HCT116 (cell line): ENCODE measurements at regions not wholly inside any gene's neighbourhood (a gene's known extent, or its start where the extent isn't known, plus 50 kb on each side); places are given as distances from the start of the nearest gene placed in this dataset.

Source experiments
- ATAC-seq: fragments of 200-7000 bp; cut with Tn5 transposase; 2 replicates; pipeline ENCODE4 v1.9.1; 2020; ENCODE audit warnings: mild to moderate bottlenecking, moderate library complexity
- BruUV-seq: library from RNA; stranded (reverse); fragments of 400-500 nt; replicated peaks from 2 replicates; lab custom pipeline; 2021; lab: Mats Ljungman, UMichigan
- CTCF ChIA-PET: fragments of 300-600 bp; sonication (Branson Sonifier 250); formaldehyde crosslinking; loops from one replicate; lab custom pipeline; 2021; ENCODE audit warnings: antibody characterized with exemption; lab: Charles Lee
- POLR2A ChIA-PET: fragments of 300-600, 350-600 bp; sonication (Branson Sonifier 250); formaldehyde crosslinking; loops from one replicate; lab custom pipeline; 2021; ENCODE audit warnings: antibody characterized with exemption; lab: Charles Lee
- RAD21 ChIA-PET, 2 experiments: fragments of 300-600 bp; sonication (Branson Sonifier 250); formaldehyde crosslinking; loops; one replicate each; lab custom pipeline; 2023; ENCODE audit warnings: low total read pairs in 2 of 2; ENCODE audit not compliant: uncharacterized antibody in 2 of 2, unreplicated experiment in 2 of 2, low non-redundant PET in 1 of 2; lab: Charles Lee
- DNase-seq: peaks from one replicate; pipeline ENCODE4 v3.0.0-alpha.2; 2010; ENCODE audit warnings: low read depth, low spot score
- H2AFZ ChIP-seq: fragments of 200-600 bp; shearing (Covaris generic), sonication (generic); 2 replicates; pipeline ENCODE4 v1.6.1; 2017; ENCODE audit warnings: low read depth, mixed run types, mixed read lengths, antibody characterized with exemption, low read length; ENCODE audit not compliant: poor library complexity, severe bottlenecking
- H3K27ac ChIP-seq: 2 replicates; pipeline ENCODE4 v1.5.1; 2012; ENCODE audit warnings: low read depth, low read length
- H3K27me3 ChIP-seq: fragments of 200-600 bp; sonication (generic); 2 replicates; pipeline ENCODE4 v1.6.1; 2016; ENCODE audit warnings: mixed run types, low read length, mixed read lengths; ENCODE audit not compliant: insufficient read depth
- H3K36me3 ChIP-seq, 2 experiments: fragments of 200-500 bp in 1 of 2; fragments of 200-600 bp in 1 of 2; sonication (Bioruptor generic) in 1 of 2; sonication (generic) in 1 of 2; 2 replicates each; pipeline versions ENCODE4 v1.5.1 to v1.6.1; 2014 to 2016; ENCODE audit warnings: low read length in 2 of 2, inconsistent platforms in 1 of 2, mixed read lengths in 1 of 2, mixed run types in 1 of 2; ENCODE audit not compliant: insufficient read depth in 2 of 2, control insufficient read depth in 1 of 2
- H3K4me1 ChIP-seq, 2 experiments: fragments of 200-600 bp in 1 of 2; sonication (generic) in 1 of 2; 2 replicates each; pipeline versions ENCODE4 v1.5.1 to v1.6.1; 2012 to 2017; ENCODE audit warnings: low read length in 2 of 2, inconsistent platforms in 1 of 2, mild to moderate bottlenecking in 1 of 2, mixed read lengths in 1 of 2, mixed run types in 1 of 2, moderate library complexity in 1 of 2; ENCODE audit not compliant: insufficient read depth in 2 of 2, control insufficient read depth in 1 of 2
- H3K4me2 ChIP-seq: fragments of 200-600 bp; sonication (generic); 2 replicates; pipeline ENCODE4 v1.6.1; 2017; ENCODE audit warnings: mixed run types, low read length, mixed read lengths
- H3K4me3 ChIP-seq, 2 experiments: fragments of 200-600 bp in 1 of 2; sonication (generic) in 1 of 2; replicated peaks in 1 of 2; 2 replicates each; pipeline ENCODE4 v1.5.1; 2011 to 2016; ENCODE audit warnings: low read length in 2 of 2, control low read depth in 1 of 2, low read depth in 1 of 2, mild to moderate bottlenecking in 1 of 2, mixed read lengths in 1 of 2, mixed run types in 1 of 2
- H3K79me2 ChIP-seq: fragments of 200-600 bp; sonication (generic); 2 replicates; pipeline ENCODE4 v1.6.1; 2017; ENCODE audit warnings: mild to moderate bottlenecking, mixed run types, low read length, moderate library complexity, mixed read lengths; ENCODE audit not compliant: insufficient read depth
- H3K9ac ChIP-seq: fragments of 200-600 bp; sonication (generic); 2 replicates; pipeline ENCODE4 v1.6.1; 2016; ENCODE audit warnings: low read length, mixed read lengths
- H3K9me2 ChIP-seq: fragments of 200-600 bp; sonication (generic), shearing (Covaris generic); 2 replicates; pipeline ENCODE4 v1.6.1; 2017; ENCODE audit warnings: mixed run types, mild to moderate bottlenecking, moderate library complexity; ENCODE audit not compliant: insufficient read depth
- H3K9me3 ChIP-seq, 2 experiments: fragments of 200-500 bp in 1 of 2; fragments of 200-600 bp in 1 of 2; sonication (Bioruptor generic) in 1 of 2; sonication (generic) in 1 of 2; 2 replicates each; pipeline ENCODE4 v1.6.1; 2014 to 2017; ENCODE audit warnings: low read length in 2 of 2, mixed read lengths in 2 of 2, inconsistent platforms in 1 of 2, low read depth in 1 of 2, mild to moderate bottlenecking in 1 of 2, mixed run types in 1 of 2, moderate library complexity in 1 of 2; ENCODE audit not compliant: control insufficient read depth in 1 of 2, insufficient read depth in 1 of 2
- H4K20me1 ChIP-seq: fragments of 200-600 bp; sonication (generic), shearing (Covaris generic); 2 replicates; pipeline ENCODE4 v1.6.1; 2017; ENCODE audit warnings: mixed run types, mild to moderate bottlenecking, moderate library complexity; ENCODE audit not compliant: insufficient read depth
- CBX3 ChIP-seq: IDR thresholded peaks from 2 replicates; pipeline ENCODE4 v1.6.1; 2012; ENCODE audit warnings: low read depth
- EGR1 ChIP-seq: IDR thresholded peaks from 2 replicates; pipeline ENCODE4 v1.6.1; 2012; ENCODE audit warnings: low read depth
- ELF1 ChIP-seq: IDR thresholded peaks from 2 replicates; pipeline ENCODE4 v1.6.1; 2012; ENCODE audit warnings: low read depth, borderline replicate concordance
- EZH2 ChIP-seq: fragments of 200-600 bp; sonication (generic); IDR thresholded peaks from 2 replicates; pipeline ENCODE4 v1.6.1; 2017; ENCODE audit warnings: antibody characterized with exemption, mixed run types
- FOSL1 ChIP-seq: IDR thresholded peaks from 2 replicates; pipeline ENCODE4 v1.6.1; 2012; ENCODE audit warnings: low read depth
- JUND ChIP-seq: IDR thresholded peaks from 2 replicates; pipeline ENCODE4 v1.6.1; 2012
- POLR2A ChIP-seq: IDR thresholded peaks from 2 replicates; pipeline ENCODE4 v1.7.0; 2011; ENCODE audit warnings: borderline replicate concordance; ENCODE audit not compliant: insufficient read depth, insufficient read length; ENCODE audit errors: extremely low read depth
- POLR2AphosphoS5 ChIP-seq: IDR thresholded peaks from 2 replicates; pipeline ENCODE4 v1.6.1; 2011; ENCODE audit warnings: mild to moderate bottlenecking, low read depth, low read length, moderate library complexity
- RAD21 ChIP-seq: IDR thresholded peaks from 2 replicates; pipeline ENCODE4 v1.6.1; 2012; ENCODE audit warnings: low read depth, mild to moderate bottlenecking
- SIN3A ChIP-seq: IDR thresholded peaks from 2 replicates; pipeline ENCODE4 v1.6.1; 2012; ENCODE audit warnings: low read depth
- SRF ChIP-seq: IDR thresholded peaks from 2 replicates; pipeline ENCODE4 v1.6.1; 2012; ENCODE audit warnings: low read depth
- YY1 ChIP-seq: IDR thresholded peaks from 2 replicates; pipeline ENCODE4 v1.6.1; 2011; ENCODE audit warnings: low read length, low read depth, moderate library complexity, mild to moderate bottlenecking; ENCODE audit not compliant: insufficient replicate concordance; ENCODE audit errors: extremely low read depth
- ZFX ChIP-seq: fragments of 450-650 bp; IDR thresholded peaks from 2 replicates; pipeline ENCODE4 v1.6.1; 2017
- intact Hi-C: fragments of 100-400 bp; cut with micrococcal nuclease; formaldehyde crosslinking; loops from 2 replicates; pipeline ENCODE4 v1.10.0; 2022
- TF ChIP-seq, protein P1 (sequence below), 3 experiments: fragments of 200-600 bp in 1 of 3; sonication (generic) in 1 of 3; IDR thresholded peaks in 2 of 3; conservative IDR thresholded peaks in 1 of 3; 2 replicates each; pipeline ENCODE4 v1.5.1; 2012 to 2017; ENCODE audit warnings: low read depth in 2 of 3, low read length in 2 of 3, antibody characterized with exemption in 1 of 3, borderline replicate concordance in 1 of 3, control low read depth in 1 of 3, mild to moderate bottlenecking in 1 of 3, mixed read lengths in 1 of 3, mixed run types in 1 of 3, moderate library complexity in 1 of 3; ENCODE audit not compliant: insufficient read depth in 1 of 3
- TF ChIP-seq, protein P2 (sequence below): IDR thresholded peaks from 2 replicates; pipeline ENCODE4 v1.6.1; 2011; ENCODE audit warnings: mild to moderate bottlenecking, low read length, moderate library complexity; ENCODE audit not compliant: insufficient replicate concordance; ENCODE audit errors: extremely low read depth
- TF ChIP-seq, protein P3 (sequence below): IDR thresholded peaks from 2 replicates; pipeline ENCODE4 v1.6.1; 2012

DNA sequence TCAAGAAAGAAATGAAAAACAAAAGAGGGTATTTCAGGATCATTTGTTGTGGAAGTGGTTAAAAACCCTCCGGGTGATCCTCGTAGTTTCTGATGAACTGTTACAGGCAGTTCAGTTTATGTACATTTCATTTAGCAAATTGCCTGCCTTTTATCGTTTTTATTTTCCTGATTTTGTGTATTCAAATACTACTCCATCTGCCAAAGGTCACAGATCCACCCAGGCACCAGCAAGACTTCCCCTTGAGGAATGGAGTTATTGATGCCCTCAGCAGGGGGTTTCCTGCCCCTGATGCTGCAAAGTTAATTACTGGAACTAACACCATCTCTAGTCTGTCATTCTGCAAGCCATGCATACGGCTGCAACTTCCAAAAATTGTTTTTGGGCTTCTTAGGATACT lies 641.9 kb downstream of the SLC4A3 start:
- RAD21 ChIA-PET, result no interaction called here

More for the DNA sequence above, 641.9 kb downstream of the SLC4A3 start:
- no peaks in the 10 kb centered on the region for H3K9me2 ChIP-seq
- intact Hi-C loops, result no loop called here
- H3K79me2 ChIP-seq, result no peaks in the 10 kb centered on the region
- no peaks in the 10 kb centered on the region for H3K36me3 ChIP-seq
- ATAC-seq (no peak), DNase-seq (no peak)
- no peaks in the 10 kb centered on the region for H3K27me3 ChIP-seq
- no peak overlapping the region for H3K4me2 ChIP-seq
- H2AFZ ChIP-seq, result no peak overlapping the region
- H3K9me3 ChIP-seq, result no peaks in the 10 kb centered on the region
- no peak overlapping the region for H3K4me3 ChIP-seq
- TF ChIP-seq JUND, result no peak
- TF ChIP-seq RAD21, result no peak
- no peak for TF ChIP-seq ZFX
- no peak for TF ChIP-seq YY1
- TF ChIP-seq EZH2, result no peak
- no peak for TF ChIP-seq ELF1
- no peak for TF ChIP-seq CBX3
- no peak for TF ChIP-seq EGR1
- TF ChIP-seq FOSL1, result no peak
- TF ChIP-seq, protein P1, sequence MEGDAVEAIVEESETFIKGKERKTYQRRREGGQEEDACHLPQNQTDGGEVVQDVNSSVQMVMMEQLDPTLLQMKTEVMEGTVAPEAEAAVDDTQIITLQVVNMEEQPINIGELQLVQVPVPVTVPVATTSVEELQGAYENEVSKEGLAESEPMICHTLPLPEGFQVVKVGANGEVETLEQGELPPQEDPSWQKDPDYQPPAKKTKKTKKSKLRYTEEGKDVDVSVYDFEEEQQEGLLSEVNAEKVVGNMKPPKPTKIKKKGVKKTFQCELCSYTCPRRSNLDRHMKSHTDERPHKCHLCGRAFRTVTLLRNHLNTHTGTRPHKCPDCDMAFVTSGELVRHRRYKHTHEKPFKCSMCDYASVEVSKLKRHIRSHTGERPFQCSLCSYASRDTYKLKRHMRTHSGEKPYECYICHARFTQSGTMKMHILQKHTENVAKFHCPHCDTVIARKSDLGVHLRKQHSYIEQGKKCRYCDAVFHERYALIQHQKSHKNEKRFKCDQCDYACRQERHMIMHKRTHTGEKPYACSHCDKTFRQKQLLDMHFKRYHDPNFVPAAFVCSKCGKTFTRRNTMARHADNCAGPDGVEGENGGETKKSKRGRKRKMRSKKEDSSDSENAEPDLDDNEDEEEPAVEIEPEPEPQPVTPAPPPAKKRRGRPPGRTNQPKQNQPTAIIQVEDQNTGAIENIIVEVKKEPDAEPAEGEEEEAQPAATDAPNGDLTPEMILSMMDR (IDR thresholded peaks at IDR 0.05 in 2 of 3, conservative IDR thresholded peaks at IDR 0.05 in 1 of 3; ENCODE audit: borderline replicate concordance in 1 of 3, insufficient read depth in 1 of 3, low read depth in 2 of 3, low read length in 2 of 3), result no peak
- TF ChIP-seq POLR2A, result no peak
- no peak for TF ChIP-seq POLR2AphosphoS5
- TF ChIP-seq SIN3A, result no peak
- TF ChIP-seq, protein P2, sequence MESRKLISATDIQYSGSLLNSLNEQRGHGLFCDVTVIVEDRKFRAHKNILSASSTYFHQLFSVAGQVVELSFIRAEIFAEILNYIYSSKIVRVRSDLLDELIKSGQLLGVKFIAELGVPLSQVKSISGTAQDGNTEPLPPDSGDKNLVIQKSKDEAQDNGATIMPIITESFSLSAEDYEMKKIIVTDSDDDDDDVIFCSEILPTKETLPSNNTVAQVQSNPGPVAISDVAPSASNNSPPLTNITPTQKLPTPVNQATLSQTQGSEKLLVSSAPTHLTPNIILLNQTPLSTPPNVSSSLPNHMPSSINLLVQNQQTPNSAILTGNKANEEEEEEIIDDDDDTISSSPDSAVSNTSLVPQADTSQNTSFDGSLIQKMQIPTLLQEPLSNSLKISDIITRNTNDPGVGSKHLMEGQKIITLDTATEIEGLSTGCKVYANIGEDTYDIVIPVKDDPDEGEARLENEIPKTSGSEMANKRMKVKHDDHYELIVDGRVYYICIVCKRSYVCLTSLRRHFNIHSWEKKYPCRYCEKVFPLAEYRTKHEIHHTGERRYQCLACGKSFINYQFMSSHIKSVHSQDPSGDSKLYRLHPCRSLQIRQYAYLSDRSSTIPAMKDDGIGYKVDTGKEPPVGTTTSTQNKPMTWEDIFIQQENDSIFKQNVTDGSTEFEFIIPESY, result no peak
- TF ChIP-seq SRF, result no peak
- TF ChIP-seq, protein P3, sequence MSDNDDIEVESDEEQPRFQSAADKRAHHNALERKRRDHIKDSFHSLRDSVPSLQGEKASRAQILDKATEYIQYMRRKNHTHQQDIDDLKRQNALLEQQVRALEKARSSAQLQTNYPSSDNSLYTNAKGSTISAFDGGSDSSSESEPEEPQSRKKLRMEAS, result no peak
- H4K20me1 ChIP-seq, result no peaks in the 10 kb centered on the region
- H3K27ac ChIP-seq, result no peak overlapping the region
- BruUV-seq, result no TSS peak
- H3K4me1 ChIP-seq, result no peaks in the 10 kb centered on the region; a peak in 1 of 4 replicates
- no peak overlapping the region for H3K9ac ChIP-seq
- POLR2A ChIA-PET, result no interaction called here
- CTCF ChIA-PET, result no interaction called here
